ENCODE measurements at regions not wholly inside any gene's neighbourhood (a gene's known extent, or its start where the extent isn't known, plus 50 kb on each side); places are given as distances from the start of the nearest gene placed in this dataset.

DNA sequence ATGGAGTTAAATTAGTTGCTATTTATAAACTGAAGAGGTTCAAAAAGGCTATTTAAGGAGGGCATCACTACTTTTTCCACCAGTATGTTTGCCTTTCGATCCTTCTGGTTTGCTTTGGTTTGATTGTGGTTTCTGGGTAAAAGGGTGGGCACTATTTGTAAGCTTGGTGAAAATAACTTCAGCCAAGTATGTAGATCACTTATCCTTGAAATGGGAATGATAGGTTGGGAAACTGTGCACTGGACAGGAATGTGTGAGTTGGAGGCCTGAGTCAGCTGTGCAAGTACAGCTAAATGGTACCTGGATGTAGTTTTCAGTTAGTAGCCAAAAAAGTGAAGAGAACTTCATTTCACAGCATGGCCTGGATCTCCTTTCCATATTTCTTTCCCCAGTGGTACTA is 466.2 kb downstream of the ENC1 start:
- DNase-seq = no peak

- DNase-seq = no peak
Observed at GRCh38 chr5:74173665-74174064, 466.9 kb downstream of the ENC1 start.

DNA sequence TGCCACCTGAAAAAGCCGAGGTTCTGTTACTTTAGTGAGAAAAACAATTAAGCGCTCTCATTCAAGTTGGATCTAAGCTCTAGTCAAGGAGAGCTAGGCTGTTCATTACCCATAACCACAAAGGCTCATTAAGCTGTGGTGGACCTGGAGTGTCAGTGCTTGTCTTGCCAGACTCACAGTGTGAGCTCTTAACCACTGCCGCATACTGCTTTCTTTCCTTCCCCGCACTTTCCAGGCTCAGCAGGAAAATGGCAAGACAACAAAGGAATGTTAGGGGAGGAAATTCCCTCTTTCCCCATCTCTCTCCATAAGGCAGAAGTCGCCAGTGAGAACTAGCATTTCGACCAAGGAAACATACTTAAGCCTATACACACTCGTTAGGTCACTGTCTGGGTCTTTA is 467.3 kb downstream of the ENC1 start:
- DNase-seq = no peak

- no peak for DNase-seq
Observed at GRCh38 chr5:74169701-74170100, 470.8 kb downstream of the ENC1 start.

DNA sequence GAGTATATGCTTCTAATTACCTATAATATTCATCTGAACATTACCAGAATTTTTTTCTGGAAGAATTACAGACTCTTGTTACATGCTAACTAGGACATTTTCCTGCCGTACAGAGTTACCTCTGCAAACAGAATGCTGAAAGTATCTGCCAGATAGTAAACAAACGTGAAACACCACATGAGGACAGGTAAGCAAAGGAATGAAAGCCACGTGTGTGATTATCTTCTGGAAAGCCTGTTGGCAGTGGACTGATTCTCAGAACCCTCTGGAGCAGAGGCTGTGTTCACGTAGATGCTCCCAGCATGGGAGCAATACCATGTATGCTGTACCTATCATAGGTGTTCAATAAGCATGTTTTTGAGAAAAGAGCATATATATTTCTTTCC is 472.6 kb downstream of the ENC1 start:
- DNase-seq = no peak

- no peak for DNase-seq
Observed at GRCh38 chr5:74167206-74167929, 473.2 kb downstream of the ENC1 start.

GRCh38 chr5:74166064-74166463 is 474.5 kb downstream of the ENC1 start:
- DNase-seq = no peak

DNA sequence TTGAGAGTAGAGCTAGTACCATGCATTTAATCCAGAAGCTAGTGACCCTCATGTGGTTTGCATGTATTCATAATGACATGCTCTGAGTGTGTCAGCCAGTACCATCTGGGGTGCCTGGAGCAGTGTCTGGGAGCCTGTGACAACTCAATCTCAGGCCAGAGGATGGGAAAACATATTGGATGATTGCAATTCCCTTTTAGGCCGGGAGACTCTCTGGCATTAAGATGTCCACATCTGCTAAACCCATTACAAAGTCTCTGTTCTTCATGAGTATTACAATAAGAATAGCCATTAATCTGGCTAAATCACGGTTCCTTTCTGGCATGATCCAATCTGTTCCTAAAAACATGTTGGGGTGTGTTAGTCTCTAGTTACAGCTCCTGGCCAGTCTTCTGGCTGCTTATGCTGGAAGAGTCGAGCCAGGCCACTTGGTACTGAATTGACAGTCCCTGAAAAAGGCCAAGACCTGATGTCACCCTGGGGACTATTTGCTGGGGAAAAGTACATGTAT is 475.7 kb downstream of the ENC1 start:
- no peak for DNase-seq

DNA sequence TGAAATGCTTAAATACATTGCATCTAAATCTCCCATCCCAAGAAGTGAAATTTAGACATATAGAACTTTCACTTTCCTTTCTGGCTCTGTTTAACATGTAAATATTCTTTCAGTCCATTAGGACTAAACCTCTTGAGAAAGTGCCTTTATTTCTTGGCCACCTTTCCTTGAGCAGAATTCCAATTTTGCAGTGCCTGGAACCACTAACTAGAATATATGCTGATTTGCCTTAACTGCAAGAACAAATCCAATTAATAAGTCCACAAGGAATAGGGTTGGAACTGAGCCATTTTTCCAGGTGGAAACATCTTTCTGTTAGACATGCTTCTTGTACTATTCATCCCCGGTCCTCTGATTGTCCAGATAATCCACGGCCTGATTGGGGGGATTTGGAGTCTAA is 478.0 kb downstream of the ENC1 start:
- no peak for DNase-seq

- no peak for DNase-seq
Observed at GRCh38 chr5:74161170-74161569, 479.4 kb downstream of the ENC1 start.

- no peak for DNase-seq
Observed at GRCh38 chr5:74156728-74157383, 483.7 kb downstream of the ENC1 start.

DNA sequence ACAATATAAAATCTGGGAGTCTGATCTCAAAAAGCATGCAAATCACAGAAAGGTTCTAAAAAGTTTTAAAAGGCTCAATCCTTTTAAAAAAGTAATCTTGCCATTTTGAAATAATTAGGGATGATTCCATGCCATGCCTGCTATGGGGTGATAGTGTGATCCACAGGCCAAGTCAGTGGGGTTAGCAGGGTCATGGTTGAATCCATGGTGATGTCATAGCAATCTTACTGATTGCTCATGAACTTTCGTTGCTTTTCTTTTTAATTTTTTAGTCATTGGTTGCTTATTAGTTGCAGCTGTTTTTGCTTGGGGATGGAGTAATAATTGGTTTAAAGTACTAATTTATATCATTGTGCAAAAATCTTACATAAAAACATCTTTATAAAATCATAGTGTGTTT is 485.0 kb downstream of the ENC1 start:
- DNase-seq = no peak

GRCh38 chr5:74154526-74154925 is 486.0 kb downstream of the ENC1 start:
- no peak for DNase-seq

DNA sequence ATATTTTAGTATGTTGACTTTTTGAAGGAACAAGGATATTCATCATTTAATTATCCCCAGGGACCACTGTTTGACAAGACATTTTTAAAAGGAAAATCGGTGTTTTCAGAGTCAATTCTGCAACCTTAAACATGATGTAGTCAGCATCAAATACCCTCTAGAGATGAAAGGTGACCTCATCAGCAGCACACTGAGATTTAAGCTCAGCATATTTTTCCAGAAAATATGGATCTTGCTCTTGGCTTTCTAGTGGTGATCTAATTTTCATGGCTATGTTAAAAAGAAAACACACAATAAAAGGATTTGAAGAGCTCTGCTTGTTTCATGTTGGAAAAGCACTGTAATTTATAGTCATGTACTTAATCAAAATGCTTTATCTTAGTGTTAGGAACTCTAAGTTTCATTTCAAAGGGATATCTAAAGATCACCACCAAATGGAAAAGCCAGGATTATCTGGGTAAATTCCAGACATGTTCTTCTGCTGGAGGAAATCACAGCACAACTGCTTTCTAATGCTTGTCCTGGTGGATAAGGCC is 487.2 kb downstream of the ENC1 start:
- DNase-seq = no peak

DNA sequence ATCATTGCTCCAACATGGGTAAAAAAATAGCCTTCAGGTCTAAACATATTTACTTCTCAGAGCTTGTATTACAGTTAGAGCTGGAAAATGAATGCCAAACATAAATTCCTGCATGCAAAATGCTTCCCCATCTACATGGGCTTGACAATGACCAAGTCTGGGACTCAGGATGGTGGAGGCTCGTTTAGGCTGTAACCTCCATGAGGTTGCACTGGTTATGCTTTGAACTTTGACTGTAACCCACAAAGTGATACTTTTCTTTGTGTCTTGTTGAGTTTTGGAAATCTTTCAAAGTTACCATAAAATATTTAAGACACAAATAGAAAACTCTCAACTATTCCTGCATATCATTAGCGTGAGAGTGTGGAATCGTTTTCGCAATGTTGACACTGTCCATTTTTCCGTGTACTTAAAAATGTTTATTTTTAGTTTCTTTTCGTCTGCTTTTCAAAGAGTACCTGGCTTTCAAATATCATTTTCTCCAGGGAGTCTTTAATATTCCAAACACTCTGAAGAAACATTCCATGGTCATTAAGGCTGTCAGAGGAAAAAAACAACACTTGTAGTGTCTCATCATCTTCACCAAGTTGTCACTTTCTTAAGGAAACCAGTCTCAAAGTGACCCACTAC is 487.8 kb downstream of the ENC1 start:
- DNase-seq = no peak

DNA sequence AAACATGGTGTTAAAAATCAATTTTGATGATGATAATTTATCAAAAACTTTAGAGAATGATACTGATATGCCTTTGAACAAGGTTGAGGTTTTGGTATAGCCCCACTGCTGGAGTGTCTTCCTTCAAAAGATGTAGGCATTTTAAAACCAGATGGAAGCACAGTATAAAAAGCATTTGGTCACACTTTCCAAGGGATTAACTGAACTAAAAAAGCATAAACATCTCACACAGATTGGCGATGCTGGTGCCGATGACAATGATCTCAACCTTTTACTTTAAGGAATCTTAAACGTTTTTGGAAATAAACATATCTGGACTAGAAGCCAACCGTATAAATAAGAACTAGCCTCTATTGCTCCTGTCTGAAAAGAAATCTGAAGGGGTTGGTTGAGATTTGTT is 488.4 kb downstream of the ENC1 start:
- no peak for DNase-seq

- no peak for DNase-seq
Observed at GRCh38 chr5:74149395-74149794, 491.1 kb downstream of the ENC1 start.

DNA sequence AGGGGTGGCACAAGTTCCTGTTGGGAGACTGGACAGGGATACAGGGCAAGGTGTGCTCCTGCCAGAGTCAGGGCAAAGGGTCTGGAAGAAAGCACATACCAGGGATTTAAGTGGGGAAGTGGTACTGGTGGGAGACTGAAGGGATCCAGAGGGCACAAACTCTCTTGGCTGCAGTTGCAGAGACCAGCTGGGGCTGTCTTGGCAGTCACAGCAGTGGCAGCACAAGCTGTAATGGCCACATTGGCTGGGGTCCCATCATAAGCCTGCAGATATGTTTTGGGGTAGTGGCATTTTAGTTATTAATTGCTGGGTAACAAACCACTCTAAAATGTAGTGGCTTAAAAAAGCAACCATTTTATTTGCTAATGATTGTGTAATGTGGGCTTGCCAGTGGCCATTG is 492.2 kb downstream of the ENC1 start:
- DNase-seq = no peak

DNA sequence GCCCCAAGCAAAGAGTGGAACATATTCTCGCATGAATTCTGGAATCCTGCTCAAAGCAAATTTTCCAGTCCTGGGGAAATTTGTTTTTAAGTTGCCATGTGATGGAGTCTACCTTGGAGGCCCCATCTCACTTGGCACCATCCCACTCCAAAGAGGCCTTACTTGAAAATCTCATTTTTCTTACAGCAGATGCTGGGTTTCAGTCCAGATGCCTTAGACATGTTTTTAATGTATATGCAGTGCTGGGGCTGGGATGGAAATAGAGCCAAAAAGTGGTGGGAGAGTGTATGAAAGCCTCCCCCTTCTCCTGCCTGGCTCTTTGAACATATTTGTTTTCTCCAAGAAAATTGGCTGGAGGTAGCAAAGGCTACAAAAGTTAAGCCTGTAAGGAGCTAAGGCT is 493.7 kb downstream of the ENC1 start:
- DNase-seq = no peak

GRCh38 chr5:74145951-74146350 is 494.6 kb downstream of the ENC1 start:
- no peak for DNase-seq

- DNase-seq = no peak
Observed at GRCh38 chr5:74143721-74144330, 496.7 kb downstream of the ENC1 start.

DNA sequence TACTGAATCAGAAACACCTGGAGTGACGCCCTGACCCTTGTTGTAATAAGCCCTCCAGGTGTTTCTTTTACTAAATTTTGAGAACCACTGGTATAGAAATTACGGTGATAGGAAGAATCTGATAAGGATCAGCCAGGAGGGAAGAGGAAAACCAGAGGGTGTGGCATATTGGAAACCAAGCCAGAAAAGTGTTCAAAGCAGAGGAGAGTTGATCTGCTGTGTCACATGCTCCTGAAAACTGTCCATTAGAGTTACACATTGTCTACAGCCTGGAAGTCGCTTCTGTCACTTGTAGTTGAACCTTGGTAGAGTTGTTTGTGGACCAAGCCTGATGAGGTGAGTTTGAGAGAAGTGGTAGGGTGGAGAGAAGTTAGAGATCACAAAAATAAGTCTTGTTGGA is 497.4 kb downstream of the ENC1 start:
- no peak for DNase-seq

DNA sequence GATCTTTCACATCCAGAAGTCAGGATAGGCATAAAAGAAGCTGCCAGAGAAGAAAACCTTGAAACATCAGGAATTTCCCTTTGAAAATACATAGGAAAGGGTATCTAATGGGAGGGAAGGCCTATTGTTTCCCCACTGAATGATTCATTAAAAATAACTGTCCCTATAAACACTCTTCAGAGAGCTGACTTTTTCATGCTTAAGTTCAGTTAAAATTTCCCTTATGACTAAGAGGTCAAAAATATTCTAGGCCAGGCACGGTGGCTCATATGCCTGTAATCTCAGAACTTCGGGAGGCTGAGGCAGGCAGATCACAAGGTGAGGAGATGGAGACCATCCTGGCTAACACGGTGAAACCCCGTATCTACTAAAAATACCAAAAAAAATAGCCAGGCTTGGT is 499.5 kb downstream of the ENC1 start:
- DNase-seq = no peak

DNA sequence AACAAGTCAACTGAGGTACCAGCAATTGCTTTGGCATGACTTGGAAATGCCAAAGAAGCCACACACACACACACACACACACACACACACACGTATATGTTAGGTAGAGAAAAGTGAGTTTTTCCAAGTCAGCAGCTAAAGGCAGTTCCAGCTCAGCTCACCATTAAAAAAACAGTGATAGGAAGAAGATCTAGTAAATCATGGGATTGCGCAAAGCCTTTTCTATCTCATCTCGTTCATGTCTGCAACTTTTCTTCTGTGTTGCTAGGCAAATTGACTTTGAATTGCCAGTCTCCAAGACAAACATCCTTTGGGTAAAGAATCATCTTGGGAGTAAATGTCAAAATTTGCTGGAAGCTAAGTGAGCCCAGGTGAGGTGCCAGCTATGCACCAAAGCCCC is 500.1 kb downstream of the ENC1 start:
- DNase-seq = no peak
